DMS53 (cell line): ENCODE measurements at regions not wholly inside any gene's neighbourhood (a gene's known extent, or its start where the extent isn't known, plus 50 kb on each side); places are given as distances from the start of the nearest gene placed in this dataset.
A peak's percentile ranks its signal among the peaks of the same experiment; 100 is the strongest.

Experiments used
- DNase-seq: peaks from one replicate; lab custom pipeline; 2025; lab: John Stamatoyannopoulos, UW

GRCh38 chr4:45099471-45099870, 373.1 kb upstream of the GNPDA2 start:
- no peak for DNase-seq

DNA sequence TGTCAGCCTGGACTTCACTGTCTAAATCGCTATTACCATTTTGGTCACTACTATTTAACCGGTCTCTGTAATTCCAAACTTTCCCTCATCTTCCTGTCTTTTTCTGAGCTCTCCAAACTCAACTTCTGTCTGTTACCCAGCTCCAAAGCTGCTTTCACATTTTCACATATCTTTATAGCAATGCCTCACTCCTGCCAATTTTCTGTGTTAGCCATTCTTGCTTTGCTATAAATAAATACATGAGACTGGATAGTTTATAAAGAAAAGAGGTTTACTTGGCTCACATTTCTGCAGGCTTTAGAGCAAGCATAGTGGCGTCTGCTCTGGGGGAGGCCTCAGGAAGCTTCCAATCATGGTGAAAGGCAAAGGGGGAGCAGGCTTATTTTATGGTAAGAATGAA, 368.3 kb upstream of the GNPDA2 start:
- no peak for DNase-seq

- no peak for DNase-seq
These were observed 355.7 kb upstream of the GNPDA2 start for GRCh38 chr4:45082101-45082500.

- DNase-seq, result no peak
These were observed 353.3 kb upstream of the GNPDA2 start for GRCh38 chr4:45079616-45080015.

DNA sequence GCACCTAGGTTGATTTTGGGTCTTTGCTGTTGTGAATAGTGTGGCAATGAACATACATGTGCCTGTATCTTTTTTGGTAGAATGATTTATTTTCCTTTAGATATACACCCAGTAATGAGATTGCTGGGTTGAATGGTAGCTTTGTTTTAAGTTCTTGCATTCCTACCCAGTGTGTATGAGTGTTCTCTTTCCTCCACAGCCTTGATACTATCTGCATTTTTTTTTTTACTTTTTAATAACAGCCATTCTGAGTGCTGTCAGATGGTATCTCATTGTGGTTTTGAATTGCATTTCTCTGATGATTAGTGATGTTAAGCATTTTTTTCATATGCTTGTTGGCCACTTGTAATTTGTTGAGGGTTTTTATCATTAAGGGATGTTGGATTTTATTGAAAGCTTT, 351.8 kb upstream of the GNPDA2 start:
- DNase-seq, result no peak

GRCh38 chr4:45072981-45073380, 346.6 kb upstream of the GNPDA2 start:
- DNase-seq, result peak; percentile 23

DNA sequence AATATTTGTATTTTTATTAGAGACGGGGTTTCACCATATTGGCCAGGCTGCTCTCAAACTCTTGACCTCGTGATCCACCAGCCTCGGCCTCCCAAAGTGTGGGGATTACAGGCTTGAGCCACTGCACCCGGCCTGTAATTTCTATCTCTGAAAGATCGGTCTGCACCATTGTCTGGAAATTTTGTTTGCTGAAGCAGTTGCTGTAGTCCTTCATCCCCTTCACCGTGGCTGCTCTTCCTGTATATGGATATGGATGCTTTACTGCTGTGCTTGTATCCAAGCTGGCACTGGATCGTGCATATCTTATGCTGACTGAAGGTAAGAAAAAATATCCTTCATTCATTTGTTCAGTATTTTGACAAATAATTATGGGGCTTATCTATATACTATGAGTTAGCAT, 338.4 kb upstream of the GNPDA2 start:
- no peak for DNase-seq

GRCh38 chr4:45063696-45064095, 337.3 kb upstream of the GNPDA2 start:
- DNase-seq, result no peak

DNA sequence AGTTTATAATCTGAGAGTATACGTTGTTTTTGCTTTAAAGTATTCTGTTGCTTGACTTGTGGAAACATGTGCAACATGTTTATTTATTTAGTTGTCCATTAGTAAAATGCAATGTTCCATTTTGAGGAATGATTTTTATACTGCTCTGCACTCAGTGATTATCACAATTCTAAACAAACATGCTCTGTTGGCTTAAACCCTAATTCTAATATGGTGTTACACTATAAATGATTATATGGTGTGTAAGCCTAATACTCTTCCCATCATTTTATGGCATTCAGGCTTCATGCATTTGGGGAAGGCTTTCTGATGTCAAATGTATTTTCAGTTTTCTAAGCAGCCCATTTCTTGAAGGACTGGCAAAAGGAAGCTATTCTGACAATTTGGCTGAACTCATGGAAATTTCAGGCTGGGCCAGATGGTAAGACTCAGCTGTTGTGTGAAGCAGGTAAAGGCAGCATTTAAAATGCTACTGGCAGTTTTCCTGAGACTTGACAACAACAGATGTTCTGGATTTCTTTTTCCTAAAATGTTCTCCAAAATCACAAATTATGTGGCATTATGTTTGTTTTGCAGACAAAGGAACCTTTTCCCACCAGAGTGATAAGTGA, 336.7 kb upstream of the GNPDA2 start:
- DNase-seq, result no peak

DNA sequence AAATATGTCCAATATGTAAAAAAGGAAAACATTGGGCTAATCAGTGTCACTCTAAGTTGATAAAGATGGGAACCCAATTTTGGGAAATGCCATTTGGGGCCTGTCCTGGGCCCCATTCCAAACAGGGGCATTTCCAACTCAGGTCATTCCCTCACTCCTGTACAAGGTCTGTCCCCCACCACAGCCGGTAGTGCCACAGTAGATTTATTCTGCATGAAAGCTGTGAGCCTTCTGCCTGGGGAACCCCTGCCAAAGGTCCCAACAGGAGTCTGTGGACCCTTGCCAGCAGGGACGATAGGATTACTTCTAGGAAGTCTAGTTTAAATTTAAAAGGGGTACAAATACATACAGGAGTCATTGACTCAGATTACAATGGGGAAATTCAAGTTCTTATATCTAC, 317.6 kb upstream of the GNPDA2 start:
- no peak for DNase-seq

DNA sequence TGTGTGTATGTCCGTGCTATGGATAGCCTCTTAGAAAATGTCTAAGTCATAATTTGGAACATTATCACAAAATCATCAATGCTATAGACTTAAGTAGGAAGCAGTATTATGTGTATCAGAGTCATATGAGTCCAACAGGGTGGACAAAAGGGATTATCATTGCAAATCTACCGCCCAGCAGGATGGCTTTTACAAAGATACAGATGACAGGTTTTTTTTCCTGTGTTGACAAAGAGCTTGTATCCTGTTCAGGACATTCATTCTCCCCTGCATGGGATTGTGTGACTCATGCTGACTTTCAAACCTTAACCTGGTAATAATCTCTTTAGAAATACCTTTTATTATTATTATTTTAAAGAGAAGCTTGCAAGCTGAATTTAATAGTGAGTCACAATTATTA, 310.3 kb upstream of the GNPDA2 start:
- DNase-seq, result peak; percentile 94

DNA sequence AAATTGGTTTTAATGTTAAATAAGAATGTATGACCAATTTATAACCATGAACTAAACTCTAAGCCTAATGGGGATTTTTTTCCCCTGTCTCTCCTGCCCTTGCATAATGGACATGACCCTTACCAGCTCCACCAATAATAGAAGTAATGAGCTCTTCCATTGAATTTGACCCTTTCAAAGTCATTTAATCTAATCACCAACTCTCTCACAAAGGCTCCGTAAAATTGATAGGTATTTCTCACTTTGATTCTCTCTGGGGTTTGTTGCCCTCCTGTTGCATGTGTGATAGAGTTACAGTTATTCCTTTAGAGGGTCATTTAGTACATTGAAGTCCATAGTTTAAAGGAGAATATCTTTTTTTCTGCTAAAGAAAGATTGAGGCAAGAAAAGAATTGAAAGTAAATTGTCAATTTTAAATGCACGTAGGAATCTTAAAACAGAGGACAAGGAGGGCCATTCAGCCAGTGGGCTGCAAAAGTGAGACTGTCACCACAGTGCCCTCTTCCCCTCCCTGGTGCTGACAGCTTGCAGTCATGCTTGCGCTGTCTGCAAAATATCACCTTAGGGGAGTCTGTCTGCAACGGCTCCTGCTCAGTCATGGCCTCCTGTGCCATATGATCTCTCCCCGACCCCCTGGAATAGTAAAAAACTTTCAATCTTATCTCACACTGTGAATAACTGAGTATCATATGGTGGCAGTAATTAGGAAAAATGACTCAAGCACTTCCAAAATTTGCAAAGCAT, 307.5 kb upstream of the GNPDA2 start:
- no peak for DNase-seq

DNA sequence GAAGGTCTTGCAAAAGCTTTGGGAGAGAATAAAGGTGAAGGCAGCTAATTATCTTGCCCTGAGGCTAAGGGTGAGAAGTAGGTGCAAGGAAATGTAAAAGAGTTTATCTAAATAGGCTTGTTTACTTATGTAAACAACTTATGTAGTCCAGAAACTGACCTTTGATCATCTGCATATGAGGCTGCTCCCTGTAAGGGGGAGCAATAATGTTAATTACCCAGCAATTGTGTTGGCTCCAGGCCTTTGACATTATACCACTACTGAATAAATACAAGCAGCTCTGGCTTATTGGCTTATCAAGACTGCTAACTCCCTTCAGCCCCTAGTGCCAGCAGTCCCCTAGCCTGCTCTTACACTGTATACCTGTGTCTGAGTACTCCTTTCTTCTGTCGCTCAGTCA, 303.7 kb upstream of the GNPDA2 start:
- DNase-seq, result no peak

DNA sequence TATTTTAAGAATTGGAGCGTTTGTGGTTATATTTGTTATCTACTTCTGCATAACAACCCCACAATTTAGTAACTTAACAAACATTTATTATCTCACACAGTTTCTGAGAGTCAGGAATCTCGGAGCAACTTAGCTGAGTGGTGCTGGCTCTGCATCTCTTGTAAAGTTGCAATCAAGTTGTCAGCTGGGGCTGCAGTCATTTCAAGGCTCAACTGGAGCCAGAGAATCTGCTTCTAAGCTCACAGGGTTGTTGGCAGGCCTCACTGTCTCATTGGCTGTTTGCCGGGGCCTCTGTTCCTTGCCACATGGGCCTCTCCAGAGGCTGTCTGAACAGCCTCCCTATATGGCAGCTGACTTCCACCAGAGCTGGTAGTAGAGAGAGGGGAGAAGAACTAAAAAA, 281.2 kb upstream of the GNPDA2 start:
- no peak for DNase-seq

DNA sequence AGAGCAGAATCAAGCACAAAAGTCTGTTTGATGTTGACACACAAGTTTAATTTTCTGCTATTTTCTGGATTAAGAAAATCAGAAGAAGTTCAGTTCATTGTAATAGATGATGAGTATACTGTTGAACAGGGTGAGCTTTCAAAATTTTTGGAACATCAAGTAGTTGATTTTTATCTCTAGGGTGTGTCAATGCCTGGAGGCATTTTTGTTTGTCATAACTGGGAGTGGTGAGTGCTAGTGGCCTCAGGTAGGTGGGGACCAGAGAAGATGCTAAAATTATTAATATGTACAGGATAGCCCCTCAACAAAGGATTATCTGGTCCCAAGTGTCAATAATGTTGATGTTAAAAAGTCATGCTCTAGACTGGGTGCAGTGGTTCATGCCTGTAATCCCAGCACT, 279.7 kb upstream of the GNPDA2 start:
- no peak for DNase-seq

GRCh38 chr4:45004847-45005565, 278.6 kb upstream of the GNPDA2 start:
- no peak for DNase-seq

GRCh38 chr4:45004326-45004725, 278.0 kb upstream of the GNPDA2 start:
- no peak for DNase-seq

DNA sequence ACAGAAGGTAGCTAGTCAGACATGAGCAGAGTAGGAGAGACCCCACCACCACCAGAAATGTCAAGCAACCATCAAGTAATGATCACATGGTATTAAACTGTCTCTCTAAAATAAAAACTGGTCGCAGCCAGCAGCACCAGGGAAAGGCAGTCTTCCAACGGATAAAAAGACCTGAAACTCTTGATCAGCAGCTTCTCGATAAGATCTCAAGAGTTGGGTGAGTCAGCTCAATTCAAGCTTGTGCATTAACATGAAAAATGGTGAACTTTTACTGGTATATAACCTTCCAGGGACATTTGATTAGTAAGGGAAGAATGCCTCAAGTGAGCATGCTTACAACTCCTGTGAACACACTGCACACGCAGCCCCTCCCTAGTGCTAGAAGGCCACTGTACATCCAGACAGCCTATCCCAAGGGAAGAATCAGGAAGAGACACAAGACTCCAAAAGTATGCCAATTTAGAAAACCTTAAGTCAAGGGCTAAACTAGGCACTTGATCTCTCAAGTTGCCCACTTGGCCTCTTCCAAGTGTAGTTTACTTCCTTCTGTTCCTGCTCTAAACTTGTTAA, 270.0 kb upstream of the GNPDA2 start:
- DNase-seq, result peak; percentile 11

GRCh38 chr4:44988011-44988410, 261.7 kb upstream of the GNPDA2 start:
- DNase-seq, result no peak

- no peak for DNase-seq
These were observed 259.6 kb upstream of the GNPDA2 start for GRCh38 chr4:44985938-44986337.

DNA sequence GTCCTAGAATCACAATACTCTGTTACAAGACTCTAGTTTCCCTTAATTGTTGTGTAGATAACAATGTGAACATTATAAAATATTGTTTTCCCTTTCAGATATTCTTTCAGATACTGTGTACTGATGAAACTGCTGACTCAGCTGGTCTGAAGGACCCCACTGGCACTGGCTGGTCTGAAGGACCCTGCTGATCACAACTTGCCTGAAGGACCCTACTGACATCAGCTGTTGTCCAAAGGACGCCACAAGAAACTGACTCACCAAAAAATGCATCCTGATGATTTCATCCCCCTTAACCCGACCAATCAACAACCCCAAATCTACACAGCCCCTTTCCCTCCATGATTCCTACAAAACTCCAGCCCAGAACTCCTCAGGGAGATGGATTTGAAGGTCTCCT, 258.8 kb upstream of the GNPDA2 start:
- no peak for DNase-seq

GRCh38 chr4:44984083-44984482, 257.7 kb upstream of the GNPDA2 start:
- DNase-seq, result no peak

DNA sequence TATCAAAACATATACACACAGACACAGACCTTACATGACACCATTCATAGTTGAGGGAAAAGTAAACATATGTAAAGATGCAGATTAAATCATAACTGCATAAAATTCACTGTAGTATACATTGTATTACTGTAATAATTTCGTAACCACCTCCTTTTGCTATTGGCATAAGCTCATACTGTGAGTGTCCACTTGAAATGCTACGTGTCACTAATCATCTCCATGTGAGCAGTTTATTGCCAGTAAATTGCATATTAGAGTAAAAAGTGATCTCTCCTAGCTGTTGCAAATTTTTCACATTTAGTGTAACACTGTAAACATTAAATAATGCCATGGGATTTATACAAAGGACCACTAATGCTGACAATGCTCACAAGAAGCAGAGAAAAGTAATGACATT, 256.7 kb upstream of the GNPDA2 start:
- peak; percentile 65 for DNase-seq
